ENCODE measurements at regions not wholly inside any gene's neighbourhood (a gene's known extent, or its start where the extent isn't known, plus 50 kb on each side); places are given as distances from the start of the nearest gene placed in this dataset.
"Not testable (repeated sequence)": the region's sequence is repeated elsewhere in the genome, so short reads cannot be mapped to it uniquely, and the experiment has no call there.

- no peak for DNase-seq
These were observed 182.7 kb downstream of the SMC2 start for GRCh38 chr9:104276709-104277245.

DNA sequence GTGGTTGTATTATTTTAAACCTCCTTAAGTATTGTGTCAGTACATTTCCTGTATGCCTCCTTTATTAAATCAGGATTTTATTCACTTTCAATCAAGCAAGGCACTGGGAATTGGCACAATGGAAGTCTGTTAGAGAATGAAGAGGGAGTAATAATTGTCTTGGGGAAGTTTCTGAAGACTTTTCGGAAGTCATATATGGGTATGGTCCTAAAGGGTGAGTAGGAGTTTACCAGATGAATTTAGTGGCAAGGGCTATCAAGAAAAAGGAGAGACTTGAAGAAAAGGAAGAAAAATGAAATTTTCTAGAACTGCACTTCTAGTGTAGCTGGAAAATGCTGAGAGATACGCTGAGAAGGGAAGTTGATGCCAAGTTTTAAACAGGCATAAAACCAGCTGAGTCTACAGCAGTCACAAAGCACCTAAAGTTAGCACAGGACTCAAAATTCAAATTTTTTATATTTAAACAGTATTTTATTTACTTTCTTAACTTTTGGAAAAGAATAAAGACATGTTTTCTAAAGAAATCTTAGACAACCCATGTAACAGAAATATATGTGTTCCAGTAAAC lies 184.9 kb downstream of the SMC2 start:
- DNase-seq: no peak

- DNase-seq: no peak
These were observed 185.5 kb downstream of the SMC2 start for GRCh38 chr9:104279535-104280177.

DNA sequence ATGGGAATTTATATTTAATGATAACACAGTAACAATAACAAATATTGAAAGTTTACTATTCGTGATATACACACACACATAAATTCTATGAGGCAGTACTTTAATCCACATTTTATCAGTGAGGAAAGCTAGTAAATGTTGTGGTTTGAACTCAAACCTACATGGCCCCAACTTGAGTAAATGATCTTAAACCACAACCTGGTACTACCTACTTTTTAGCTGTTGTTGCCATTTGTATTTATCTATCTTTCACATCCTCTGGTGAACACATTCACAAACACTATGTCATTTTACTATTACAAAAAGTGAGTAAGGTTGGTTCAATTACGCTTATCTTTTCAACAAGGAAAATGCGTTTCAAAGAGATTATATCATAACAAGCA lies 186.1 kb downstream of the SMC2 start:
- no peak for DNase-seq

GRCh38 chr9:104280711-104281110 lies 186.6 kb downstream of the SMC2 start:
- DNase-seq: no peak

DNA sequence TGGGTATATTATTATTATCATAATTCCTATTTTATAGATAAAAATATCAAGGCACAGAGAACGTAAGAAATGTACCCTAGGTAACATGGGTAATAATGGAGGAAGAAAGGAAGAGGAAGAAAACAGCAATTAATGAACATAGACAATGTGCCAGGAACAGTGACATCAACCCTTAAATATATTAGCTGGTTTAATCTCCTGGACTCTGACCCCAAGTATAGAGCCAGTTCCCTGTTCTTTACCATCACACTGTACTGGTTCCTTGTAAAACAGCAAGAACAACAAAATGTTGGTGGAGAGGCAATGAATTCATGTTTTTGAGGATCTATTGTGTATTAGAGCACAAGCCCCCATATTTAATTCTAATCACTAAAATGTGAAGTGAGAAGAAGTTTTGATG lies 192.1 kb downstream of the SMC2 start:
- DNase-seq: no peak

DNA sequence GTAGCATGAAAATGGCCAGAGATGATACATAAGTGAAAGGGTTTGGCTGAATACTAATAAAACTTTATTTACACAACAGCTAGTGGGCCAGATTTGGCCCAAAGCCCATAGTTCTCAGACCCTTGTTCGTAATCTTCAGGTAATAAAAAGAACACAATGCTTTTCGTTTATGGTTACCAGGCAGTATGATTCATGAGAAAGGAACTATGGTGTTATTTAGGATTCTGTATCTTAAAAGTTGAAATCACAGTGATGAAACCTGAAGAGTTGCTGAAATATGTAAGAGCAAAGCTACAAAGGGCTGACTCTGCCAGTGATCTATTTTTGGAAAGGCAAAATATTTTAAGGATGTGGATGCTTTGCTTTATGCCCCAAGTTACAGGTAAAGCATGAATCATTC lies 192.7 kb downstream of the SMC2 start:
- no peak for DNase-seq

GRCh38 chr9:104287253-104287878 lies 193.3 kb downstream of the SMC2 start:
- no peak for DNase-seq

DNA sequence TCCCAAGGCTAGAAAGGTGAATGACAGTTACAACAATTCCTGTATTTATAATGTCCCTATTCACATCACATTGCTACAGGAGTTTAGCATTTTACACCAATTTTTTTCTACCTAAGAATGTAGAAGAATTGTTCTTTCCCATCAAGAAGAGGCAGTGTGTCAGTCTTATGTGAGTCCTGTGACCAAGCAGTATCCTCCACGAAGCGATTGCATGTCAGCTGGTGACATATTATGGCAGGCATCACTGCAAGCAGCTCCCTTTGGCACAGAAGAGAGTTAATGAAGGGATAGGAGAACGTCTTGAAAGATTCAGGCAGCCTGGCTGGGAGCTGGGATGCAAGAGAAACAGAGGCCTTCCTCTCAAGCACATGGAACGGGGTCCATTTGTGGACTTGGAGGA lies 199.8 kb downstream of the SMC2 start:
- DNase-seq: no peak

DNA sequence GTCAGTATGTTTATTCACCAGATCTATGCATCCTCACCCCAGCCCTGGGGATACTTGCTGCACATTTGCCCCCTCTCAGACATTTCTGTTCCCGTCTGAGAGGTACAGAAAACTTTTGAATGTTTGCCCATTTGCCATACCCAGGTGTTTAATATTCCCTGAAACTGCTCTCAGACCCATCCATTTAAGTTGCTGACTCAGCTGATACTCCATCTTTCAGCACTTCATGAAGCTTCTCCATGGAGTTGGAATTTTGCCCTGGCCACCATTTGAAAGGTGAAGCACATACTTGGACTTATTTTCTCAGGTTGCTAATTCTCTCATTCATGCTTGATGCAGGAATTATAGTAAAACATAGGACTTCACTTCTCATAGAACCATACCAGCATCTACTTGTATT lies 203.9 kb upstream of the OR13F1 start:
- DNase-seq: no peak

DNA sequence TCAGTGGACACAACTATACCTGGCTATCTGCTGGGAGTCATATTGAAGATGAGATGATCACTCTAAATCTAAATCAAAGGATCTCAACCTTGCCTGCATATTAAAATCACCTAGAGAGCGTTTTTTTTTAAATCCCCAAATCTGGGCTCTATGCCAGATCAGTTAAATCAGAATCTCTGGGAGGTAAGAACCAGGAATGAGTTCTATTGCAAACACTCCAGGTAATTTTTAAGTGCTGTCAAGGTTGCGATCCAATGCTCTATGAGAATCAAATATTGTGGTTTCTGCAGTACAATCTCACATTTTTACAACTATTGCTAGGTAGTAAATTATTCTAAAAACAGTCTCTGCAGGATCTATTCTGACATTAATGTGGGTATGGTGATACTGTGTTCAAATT lies 202.3 kb upstream of the OR13F1 start:
- no peak for DNase-seq

GRCh38 chr9:104302775-104303174 lies 201.3 kb upstream of the OR13F1 start:
- no peak for DNase-seq

DNA sequence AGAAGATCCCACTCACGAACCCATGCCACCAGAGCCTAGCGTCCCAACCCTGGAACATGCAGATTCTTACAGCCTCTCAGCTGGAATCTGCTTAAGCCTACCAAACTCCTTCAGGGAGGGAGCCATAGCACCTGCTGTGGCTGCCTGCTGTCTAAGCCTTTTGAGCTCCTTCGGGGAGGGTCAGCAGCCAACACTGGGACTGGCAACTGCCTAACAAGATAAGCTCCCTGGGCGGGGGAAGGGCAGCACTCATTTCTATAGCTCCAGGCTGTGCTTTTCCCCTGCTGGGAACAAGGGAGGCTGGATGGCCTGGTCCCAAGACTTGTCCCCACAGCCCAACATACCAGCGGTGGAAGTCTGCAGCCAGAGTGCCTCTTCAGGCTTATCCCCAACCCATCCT lies 199.1 kb upstream of the OR13F1 start:
- no peak for DNase-seq

DNA sequence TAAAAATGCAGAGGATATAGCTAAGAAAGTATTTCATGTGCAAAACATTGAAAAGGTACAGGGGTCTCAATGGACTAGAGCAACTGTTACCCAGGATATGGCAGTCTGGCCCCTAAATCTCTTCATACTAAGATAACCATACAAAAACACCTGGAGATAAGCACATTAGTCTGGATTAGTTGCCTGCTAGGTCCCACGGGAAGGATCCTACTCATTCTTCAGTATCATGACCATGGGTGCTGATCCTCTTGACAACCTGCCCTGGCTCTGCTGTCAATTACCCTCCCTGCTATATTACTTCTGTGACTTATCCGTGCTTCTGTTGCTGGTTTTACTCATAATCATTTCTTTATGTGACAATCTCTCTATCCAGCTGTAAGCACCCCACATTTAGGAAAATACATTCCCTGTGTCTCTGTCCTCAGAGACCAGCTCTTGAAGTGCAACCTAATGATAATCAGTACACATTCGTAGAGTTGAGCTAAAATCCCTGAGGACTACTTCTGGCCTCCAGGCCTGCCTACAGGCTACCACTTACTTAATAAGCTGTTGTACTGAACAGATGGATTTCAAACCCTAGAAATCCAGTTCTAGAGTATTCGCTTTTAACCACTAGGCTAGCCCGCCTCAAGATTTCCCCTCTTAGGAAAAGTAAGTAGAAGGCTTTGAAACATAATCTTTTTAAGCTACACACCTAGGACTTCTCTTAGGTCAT lies 190.5 kb upstream of the OR13F1 start:
- no peak for DNase-seq

DNA sequence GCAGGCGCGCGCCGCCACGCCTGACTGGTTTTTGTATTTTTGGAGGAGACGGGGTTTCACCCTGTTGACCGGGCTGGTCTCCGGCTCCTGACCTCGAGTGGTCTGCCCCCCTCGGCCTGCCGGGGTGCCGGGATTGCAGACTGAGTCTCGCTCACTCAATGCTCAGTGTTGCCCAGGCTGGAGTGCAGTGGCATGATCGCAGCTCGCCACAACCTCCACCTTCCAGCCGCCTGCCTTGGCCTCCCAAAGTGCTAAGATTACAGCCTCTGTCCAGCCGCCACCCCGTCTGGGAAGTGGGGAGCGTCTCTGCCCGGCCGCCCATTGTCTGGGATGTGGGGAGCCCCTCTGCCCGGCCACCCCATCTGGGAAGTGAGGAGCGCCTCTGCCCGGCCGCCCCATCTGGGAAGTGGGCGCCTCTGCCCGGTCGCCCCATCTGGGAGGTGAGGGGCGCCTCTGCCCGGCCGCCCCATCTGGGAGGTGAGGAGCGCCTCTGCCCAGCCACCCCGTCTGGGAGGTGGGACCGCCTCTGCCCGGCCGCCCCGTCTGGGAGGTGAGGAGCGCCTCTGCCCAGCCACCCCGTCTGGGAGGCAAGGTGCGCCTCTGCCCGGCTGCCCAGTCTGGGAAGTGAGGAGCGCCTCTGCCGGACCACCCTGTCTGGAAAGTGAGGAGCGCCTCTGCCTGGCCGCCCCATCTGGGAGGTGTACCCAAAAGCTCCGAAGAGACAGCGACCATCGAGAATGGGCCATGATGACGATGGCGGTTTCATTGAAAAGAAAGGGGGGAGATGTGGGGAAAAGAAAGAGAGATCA lies 187.7 kb upstream of the OR13F1 start:
- not testable (repeated sequence) for DNase-seq

DNA sequence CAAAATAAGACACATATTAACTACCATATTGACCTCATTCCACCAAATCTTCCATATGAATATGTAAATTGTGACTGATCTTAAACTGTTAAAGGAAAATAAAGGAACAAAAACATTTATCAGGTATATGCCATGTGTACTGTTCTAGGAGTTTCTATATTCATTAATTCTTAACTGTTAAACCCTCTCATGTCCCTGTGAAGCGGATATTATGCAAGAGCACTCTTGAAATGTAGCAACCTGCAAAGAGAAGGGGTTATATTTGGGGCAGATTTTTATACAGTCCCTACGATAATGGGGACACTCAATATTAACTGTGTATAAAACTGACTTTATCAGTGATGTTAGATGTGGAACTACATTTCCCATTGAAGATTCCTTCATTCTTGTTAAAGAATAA lies 184.9 kb upstream of the OR13F1 start:
- DNase-seq: no peak

DNA sequence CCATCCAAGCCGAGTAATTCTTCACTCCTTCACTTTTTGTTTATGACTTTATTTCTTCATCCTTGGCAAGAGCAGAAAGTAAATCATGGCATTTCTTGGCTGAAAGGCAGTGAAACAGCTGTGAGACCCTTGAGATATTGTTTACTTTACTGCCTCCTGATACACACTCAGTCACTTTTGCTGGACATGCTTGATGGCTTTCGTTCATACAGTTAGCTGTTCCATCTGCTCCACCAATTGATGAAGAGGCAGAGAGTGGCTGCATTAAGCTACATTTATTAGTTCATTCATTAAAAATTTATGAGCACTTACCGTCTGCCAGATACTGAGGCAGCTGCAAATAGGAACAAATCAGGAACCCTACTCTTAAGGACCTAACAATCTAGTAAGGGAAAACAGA lies 184.4 kb upstream of the OR13F1 start:
- no peak for DNase-seq

DNA sequence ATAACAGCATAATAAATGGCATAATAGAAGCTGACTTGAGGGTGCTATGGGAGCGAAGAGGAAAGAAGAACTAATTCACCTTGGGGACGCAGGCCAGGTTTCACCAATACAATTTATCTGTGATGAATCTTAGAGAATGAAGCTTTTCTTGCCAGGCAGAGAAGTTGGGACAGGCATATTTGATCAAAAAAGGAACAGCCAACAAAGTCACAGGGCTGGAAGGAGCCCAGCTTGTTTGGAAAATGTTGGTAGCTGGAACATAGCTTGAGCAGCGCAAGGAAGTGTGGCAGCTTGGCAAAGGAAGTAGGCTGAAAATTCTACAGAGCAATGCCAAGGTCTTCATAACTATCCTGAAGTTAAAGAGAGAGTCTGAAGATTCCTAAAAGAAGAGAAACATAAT lies 181.5 kb upstream of the OR13F1 start:
- no peak for DNase-seq

DNA sequence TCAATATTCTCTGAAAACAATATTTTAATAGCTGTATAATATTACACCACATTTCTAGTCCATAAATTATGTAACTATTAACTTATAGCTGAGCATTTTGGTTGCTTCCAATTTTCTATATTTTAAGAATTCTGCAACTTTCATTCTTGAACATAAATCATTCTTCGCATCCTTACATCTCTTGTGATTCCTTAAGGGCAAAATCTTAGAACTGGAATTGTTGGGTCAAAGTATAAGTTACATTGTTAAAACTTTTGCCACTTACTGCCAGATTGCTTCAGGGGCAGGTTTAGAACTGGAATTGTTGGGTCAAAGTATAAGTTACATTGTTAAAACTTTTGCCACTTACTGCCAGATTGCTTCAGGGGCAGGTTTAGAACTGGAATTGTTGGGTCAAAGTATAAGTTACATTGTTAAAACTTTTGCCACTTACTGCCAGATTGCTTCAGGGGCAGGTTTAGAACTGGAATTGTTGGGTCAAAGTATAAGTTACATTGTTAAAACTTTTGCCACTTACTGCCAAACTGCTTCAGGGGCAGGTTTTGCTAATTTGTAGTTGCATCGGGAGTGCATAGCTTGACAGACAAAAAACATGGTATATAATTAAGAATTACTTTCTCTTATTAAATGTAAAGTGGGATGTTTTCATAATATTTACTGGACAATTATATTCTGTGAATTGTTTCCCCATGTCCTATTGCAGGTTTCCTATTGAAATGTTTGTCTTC lies 179.9 kb upstream of the OR13F1 start:
- DNase-seq: not testable (repeated sequence)

- no peak for DNase-seq
These were observed 177.2 kb upstream of the OR13F1 start for GRCh38 chr9:104326912-104327311.

- DNase-seq: no peak
These were observed 174.8 kb upstream of the OR13F1 start for GRCh38 chr9:104329245-104329644.

GRCh38 chr9:104330841-104331240 lies 173.2 kb upstream of the OR13F1 start:
- DNase-seq: no peak
